Liver (tissue), 8 donors: ENCODE measurements at regions not wholly inside any gene's neighbourhood (a gene's known extent, or its start where the extent isn't known, plus 50 kb on each side); places are given as distances from the start of the nearest gene placed in this dataset.

Experiments used
- DNase-seq: peaks from one replicate; pipeline ENCODE4 v3.0.0-alpha.2; 2017; ENCODE audit warnings: low spot score
- H3K27ac ChIP-seq, 2 donors: one replicate each; pipeline ENCODE4 v1.7.0; 2013; ENCODE audit warnings: inconsistent platforms in 2 of 2, low read length in 2 of 2, control low read depth in 1 of 2, low read depth in 1 of 2, mild to moderate bottlenecking in 1 of 2
- H3K27me3 ChIP-seq, 4 donors: one replicate each; pipeline versions ENCODE4 v1.6.1 to v1.7.0; 2013; ENCODE audit warnings: low read length in 3 of 4, inconsistent platforms in 1 of 4, mild to moderate bottlenecking in 1 of 4, moderate library complexity in 1 of 4; ENCODE audit not compliant: control insufficient read depth in 4 of 4, insufficient read depth in 4 of 4
- H3K36me3 ChIP-seq, 4 donors: one replicate each; pipeline versions ENCODE4 v1.6.1 to v1.7.0; 2013; ENCODE audit warnings: low read length in 3 of 4, mild to moderate bottlenecking in 3 of 4, low read depth in 1 of 4, moderate library complexity in 1 of 4; ENCODE audit not compliant: control insufficient read depth in 4 of 4, insufficient read depth in 3 of 4
- H3K4me1 ChIP-seq, 4 donors: one replicate each; pipeline versions ENCODE4 v1.6.1 to v1.7.0; 2013; ENCODE audit warnings: low read length in 3 of 4, mild to moderate bottlenecking in 3 of 4, moderate library complexity in 1 of 4; ENCODE audit not compliant: control insufficient read depth in 4 of 4, insufficient read depth in 4 of 4
- H3K4me3 ChIP-seq, 3 donors: one replicate each; pipeline versions ENCODE4 v1.6.1 to v1.7.0; 2013; ENCODE audit warnings: low read length in 3 of 3, control low read depth in 1 of 3, low read depth in 1 of 3, mild to moderate bottlenecking in 1 of 3
- H3K9ac ChIP-seq, 2 donors: one replicate each; pipeline ENCODE4 v1.7.0; 2013; ENCODE audit warnings: low read length in 2 of 2, mild to moderate bottlenecking in 2 of 2, moderate library complexity in 2 of 2, control low read depth in 1 of 2, low read depth in 1 of 2
- H3K9me3 ChIP-seq, 4 donors: one replicate each; pipeline versions ENCODE4 v1.6.1 to v1.7.0; 2013; ENCODE audit warnings: low read length in 3 of 4; ENCODE audit not compliant: control insufficient read depth in 4 of 4
- EGR1 ChIP-seq, 2 donors: IDR thresholded peaks; 2 replicates each; pipeline ENCODE4 v1.6.1; 2016 to 2018; ENCODE audit warnings: antibody characterized with exemption in 2 of 2, low read depth in 2 of 2
- FOXA1 ChIP-seq: IDR thresholded peaks from 2 replicates; pipeline ENCODE4 v1.6.1; 2016; ENCODE audit warnings: antibody characterized with exemption
- FOXA2 ChIP-seq: IDR thresholded peaks from 2 replicates; pipeline ENCODE4 v1.6.1; 2016; ENCODE audit warnings: antibody characterized with exemption
- GABPA ChIP-seq, 2 donors: IDR thresholded peaks in 1 of 2; conservative IDR thresholded peaks in 1 of 2; 2 replicates each; pipeline ENCODE4 v1.6.1; 2016; ENCODE audit warnings: antibody characterized with exemption in 2 of 2, mild to moderate bottlenecking in 1 of 2, moderate library complexity in 1 of 2
- HNF4A ChIP-seq, 2 donors: conservative IDR thresholded peaks; 2 replicates each; pipeline ENCODE4 v1.6.1; 2016; ENCODE audit warnings: antibody characterized with exemption in 2 of 2, mild to moderate bottlenecking in 2 of 2
- HNF4G ChIP-seq: IDR thresholded peaks from 2 replicates; pipeline ENCODE4 v1.6.1; 2016; ENCODE audit warnings: antibody characterized with exemption
- JUND ChIP-seq, 2 donors: IDR thresholded peaks; 2 replicates each; pipeline ENCODE4 v1.6.1; 2016; ENCODE audit warnings: antibody characterized with exemption in 2 of 2
- NR2F2 ChIP-seq: IDR thresholded peaks from 2 replicates; pipeline ENCODE4 v1.6.1; 2016; ENCODE audit warnings: antibody characterized with exemption
- RAD21 ChIP-seq, 2 donors: IDR thresholded peaks; 2 replicates each; pipeline ENCODE4 v1.6.1; 2016; ENCODE audit warnings: antibody characterized with exemption in 2 of 2, mild to moderate bottlenecking in 2 of 2
- RXRA ChIP-seq, 2 donors: IDR thresholded peaks; 2 replicates each; pipeline ENCODE4 v1.6.1; 2017 to 2018; ENCODE audit warnings: antibody characterized with exemption in 2 of 2, mild to moderate bottlenecking in 1 of 2
- SP1 ChIP-seq: IDR thresholded peaks from 2 replicates; pipeline ENCODE4 v1.6.1; 2018; ENCODE audit warnings: antibody characterized with exemption, mild to moderate bottlenecking
- TAF1 ChIP-seq: conservative IDR thresholded peaks from 2 replicates; pipeline ENCODE4 v1.6.1; 2016; ENCODE audit warnings: antibody characterized with exemption, mild to moderate bottlenecking
- YY1 ChIP-seq: IDR thresholded peaks from 2 replicates; pipeline ENCODE4 v1.6.1; 2016; ENCODE audit warnings: antibody characterized with exemption, mild to moderate bottlenecking
- WGBS: extraction: QIAGEN DNeasy Blood & Tissue Kit; methylation state at CpG from one replicate; pipeline ENCODE4 v1.1.7; 2013; 5-methylcytosine and 5-hydroxymethylcytosine counted together
- TF ChIP-seq, protein P1 (sequence below): fragments of 150-350 bp; IDR thresholded peaks from 2 replicates; pipeline ENCODE4 v1.5.1; 2017; ENCODE audit warnings: improper control_type of control experiment, low read depth, low read length; ENCODE audit not compliant: missing input control
- TF ChIP-seq, protein P2 (sequence below): IDR thresholded peaks from 2 replicates; pipeline ENCODE4 v1.6.1; 2016; ENCODE audit warnings: antibody characterized with exemption, mild to moderate bottlenecking
- TF ChIP-seq, protein P3 (sequence below): IDR thresholded peaks from 2 replicates; pipeline ENCODE4 v1.6.1; 2016; ENCODE audit warnings: antibody characterized with exemption
- TF ChIP-seq, protein P4 (sequence below): IDR thresholded peaks from 2 replicates; pipeline ENCODE4 v1.6.1; 2016; ENCODE audit warnings: antibody characterized with exemption
- donor health status: healthy.
- donor health status: healthy.
- donor health status: healthy.
- donor health status: healthy.
- donor health status: healthy.

DNA sequence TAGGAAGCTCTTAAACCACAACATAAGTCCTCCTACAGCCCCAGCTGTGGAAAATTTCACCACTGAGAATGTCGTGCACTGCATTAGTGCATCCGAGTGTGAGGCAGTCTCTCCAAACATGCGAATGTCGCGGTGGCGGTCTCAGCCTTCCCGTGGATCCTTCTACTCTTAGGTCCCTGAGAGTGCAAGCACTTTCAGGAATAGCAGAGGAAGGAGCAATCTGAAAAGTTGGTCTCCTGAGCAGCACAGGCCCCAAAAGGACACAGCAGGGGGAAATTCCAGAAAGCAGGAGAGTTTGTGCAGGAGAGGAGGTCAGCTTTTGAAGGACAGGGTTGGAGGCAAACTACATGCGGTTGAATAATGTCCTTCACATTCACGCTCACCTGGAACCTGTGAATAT, 440.5 kb upstream of the SMIM21 start:
- Histone ChIP-seq H3K27me3 (no peaks in the 10 kb centered on the region), H3K36me3 (no peaks in the 10 kb centered on the region), H3K4me3 (no peak overlapping the region), H3K9me3 (no peaks in the 10 kb centered on the region), H3K27ac (no peak overlapping the region), H3K9ac (no peak overlapping the region), H3K4me1 (no peaks in the 10 kb centered on the region)
- DNase-seq = no peak
- TF ChIP-seq, protein P1, sequence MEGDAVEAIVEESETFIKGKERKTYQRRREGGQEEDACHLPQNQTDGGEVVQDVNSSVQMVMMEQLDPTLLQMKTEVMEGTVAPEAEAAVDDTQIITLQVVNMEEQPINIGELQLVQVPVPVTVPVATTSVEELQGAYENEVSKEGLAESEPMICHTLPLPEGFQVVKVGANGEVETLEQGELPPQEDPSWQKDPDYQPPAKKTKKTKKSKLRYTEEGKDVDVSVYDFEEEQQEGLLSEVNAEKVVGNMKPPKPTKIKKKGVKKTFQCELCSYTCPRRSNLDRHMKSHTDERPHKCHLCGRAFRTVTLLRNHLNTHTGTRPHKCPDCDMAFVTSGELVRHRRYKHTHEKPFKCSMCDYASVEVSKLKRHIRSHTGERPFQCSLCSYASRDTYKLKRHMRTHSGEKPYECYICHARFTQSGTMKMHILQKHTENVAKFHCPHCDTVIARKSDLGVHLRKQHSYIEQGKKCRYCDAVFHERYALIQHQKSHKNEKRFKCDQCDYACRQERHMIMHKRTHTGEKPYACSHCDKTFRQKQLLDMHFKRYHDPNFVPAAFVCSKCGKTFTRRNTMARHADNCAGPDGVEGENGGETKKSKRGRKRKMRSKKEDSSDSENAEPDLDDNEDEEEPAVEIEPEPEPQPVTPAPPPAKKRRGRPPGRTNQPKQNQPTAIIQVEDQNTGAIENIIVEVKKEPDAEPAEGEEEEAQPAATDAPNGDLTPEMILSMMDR = no peak
- no peak for TF ChIP-seq HNF4A (conservative IDR thresholded peaks at IDR 0.05)
- no peak for TF ChIP-seq FOXA2
- no peak for TF ChIP-seq NR2F2
- no peak for TF ChIP-seq GABPA (IDR thresholded peaks at IDR 0.05 in 1 of 2, conservative IDR thresholded peaks at IDR 0.05 in 1 of 2)
- TF ChIP-seq EGR1 (IDR thresholded peaks at IDR 0.05; ENCODE audit: low read depth in 2 of 2) = no peak
- WGBS = 76% methylated on average over 9 of the region's 9 CpGs

DNA sequence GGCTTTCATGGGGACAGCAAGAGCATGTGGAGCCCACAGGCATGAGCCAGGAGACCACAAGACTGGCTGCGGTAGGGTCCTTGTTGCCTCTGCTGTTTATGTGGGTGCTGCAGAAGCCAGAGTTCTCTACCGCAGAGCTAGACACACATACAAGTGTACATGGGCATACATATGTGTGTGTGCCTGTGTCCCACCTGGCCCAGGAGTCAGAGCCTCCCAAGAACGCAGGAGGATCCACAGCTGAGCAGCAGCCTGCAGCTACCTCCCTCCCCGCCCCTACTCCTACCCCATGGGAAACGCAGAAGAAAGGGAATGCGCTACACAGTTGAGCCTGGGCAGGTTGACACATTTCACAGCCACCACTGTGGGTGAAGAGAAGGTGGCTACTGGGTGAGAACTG, 438.1 kb upstream of the SMIM21 start:
- no peaks in the 10 kb centered on the region for H3K27me3 ChIP-seq
- H3K27ac ChIP-seq = no peak overlapping the region
- H3K9ac ChIP-seq = no peak overlapping the region
- TF ChIP-seq, protein P1 = no peak
- TF ChIP-seq JUND (IDR thresholded peaks at IDR 0.05) (no peak), RXRA (IDR thresholded peaks at IDR 0.05) (no peak), NR2F2 (no peak)
- no peaks in the 10 kb centered on the region for H3K9me3 ChIP-seq
- DNase-seq = no peak
- WGBS = 90% methylated on average over 6 of the region's 6 CpGs
- no peaks in the 10 kb centered on the region for H3K36me3 ChIP-seq
- no peaks in the 10 kb centered on the region for H3K4me1 ChIP-seq
- no peak overlapping the region for H3K4me3 ChIP-seq

DNA sequence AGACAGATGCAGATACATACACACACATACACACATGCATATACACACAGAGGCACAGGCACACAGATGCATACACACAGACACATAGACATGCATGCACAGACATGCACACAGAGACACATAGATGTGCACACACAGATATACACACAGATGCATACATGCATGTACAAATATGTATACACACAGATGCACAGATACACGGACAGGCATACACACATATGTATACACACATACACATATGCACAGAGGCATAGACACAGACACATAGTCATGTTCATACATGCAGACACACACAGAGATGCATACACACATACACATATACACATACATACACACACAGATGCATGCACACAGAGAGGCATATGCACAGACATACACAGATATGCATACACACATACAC, 437.3 kb upstream of the SMIM21 start:
- DNase-seq = no peak
- Histone ChIP-seq H3K4me3 (no peak overlapping the region), H3K9me3 (no peaks in the 10 kb centered on the region), H3K27me3 (no peaks in the 10 kb centered on the region), H3K4me1 (no peaks in the 10 kb centered on the region), H3K9ac (no peak overlapping the region), H3K27ac (no peak overlapping the region), H3K36me3 (no peaks in the 10 kb centered on the region)
- TF ChIP-seq SP1 = no peak
- TF ChIP-seq, protein P2, sequence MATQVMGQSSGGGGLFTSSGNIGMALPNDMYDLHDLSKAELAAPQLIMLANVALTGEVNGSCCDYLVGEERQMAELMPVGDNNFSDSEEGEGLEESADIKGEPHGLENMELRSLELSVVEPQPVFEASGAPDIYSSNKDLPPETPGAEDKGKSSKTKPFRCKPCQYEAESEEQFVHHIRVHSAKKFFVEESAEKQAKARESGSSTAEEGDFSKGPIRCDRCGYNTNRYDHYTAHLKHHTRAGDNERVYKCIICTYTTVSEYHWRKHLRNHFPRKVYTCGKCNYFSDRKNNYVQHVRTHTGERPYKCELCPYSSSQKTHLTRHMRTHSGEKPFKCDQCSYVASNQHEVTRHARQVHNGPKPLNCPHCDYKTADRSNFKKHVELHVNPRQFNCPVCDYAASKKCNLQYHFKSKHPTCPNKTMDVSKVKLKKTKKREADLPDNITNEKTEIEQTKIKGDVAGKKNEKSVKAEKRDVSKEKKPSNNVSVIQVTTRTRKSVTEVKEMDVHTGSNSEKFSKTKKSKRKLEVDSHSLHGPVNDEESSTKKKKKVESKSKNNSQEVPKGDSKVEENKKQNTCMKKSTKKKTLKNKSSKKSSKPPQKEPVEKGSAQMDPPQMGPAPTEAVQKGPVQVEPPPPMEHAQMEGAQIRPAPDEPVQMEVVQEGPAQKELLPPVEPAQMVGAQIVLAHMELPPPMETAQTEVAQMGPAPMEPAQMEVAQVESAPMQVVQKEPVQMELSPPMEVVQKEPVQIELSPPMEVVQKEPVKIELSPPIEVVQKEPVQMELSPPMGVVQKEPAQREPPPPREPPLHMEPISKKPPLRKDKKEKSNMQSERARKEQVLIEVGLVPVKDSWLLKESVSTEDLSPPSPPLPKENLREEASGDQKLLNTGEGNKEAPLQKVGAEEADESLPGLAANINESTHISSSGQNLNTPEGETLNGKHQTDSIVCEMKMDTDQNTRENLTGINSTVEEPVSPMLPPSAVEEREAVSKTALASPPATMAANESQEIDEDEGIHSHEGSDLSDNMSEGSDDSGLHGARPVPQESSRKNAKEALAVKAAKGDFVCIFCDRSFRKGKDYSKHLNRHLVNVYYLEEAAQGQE = no peak
- TF ChIP-seq JUND (IDR thresholded peaks at IDR 0.05) = no peak
- no peak for TF ChIP-seq HNF4A (conservative IDR thresholded peaks at IDR 0.05)
- TF ChIP-seq FOXA2 = no peak
- TF ChIP-seq YY1 = no peak
- TF ChIP-seq HNF4G = no peak
- TF ChIP-seq, protein P3, sequence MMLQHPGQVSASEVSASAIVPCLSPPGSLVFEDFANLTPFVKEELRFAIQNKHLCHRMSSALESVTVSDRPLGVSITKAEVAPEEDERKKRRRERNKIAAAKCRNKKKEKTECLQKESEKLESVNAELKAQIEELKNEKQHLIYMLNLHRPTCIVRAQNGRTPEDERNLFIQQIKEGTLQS = no peak
- TF ChIP-seq, protein P4, sequence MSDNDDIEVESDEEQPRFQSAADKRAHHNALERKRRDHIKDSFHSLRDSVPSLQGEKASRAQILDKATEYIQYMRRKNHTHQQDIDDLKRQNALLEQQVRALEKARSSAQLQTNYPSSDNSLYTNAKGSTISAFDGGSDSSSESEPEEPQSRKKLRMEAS = no peak
- TF ChIP-seq FOXA1 = no peak
- no peak for TF ChIP-seq RAD21 (IDR thresholded peaks at IDR 0.05)
- TF ChIP-seq TAF1 = no peak
- 79% methylated on average over 1 of the region's 1 CpG for WGBS
